GM10266 (cell line): ENCODE measurements at regions not wholly inside any gene's neighbourhood (a gene's known extent, or its start where the extent isn't known, plus 50 kb on each side); places are given as distances from the start of the nearest gene placed in this dataset.

Experiments
- DNase-seq: peaks from one replicate; pipeline ENCODE4 v3.0.0; 2012; ENCODE audit errors: extremely low spot score
- CTCF ChIP-seq: IDR thresholded peaks from 2 replicates; pipeline ENCODE4 v1.5.1; 2012; ENCODE audit warnings: mild to moderate bottlenecking, low read depth; ENCODE audit not compliant: control insufficient read depth, insufficient read depth; ENCODE audit errors: missing control alignments

GRCh38 chr6:113560908-113561307 is 296.2 kb upstream of the MARCKS start:
- DNase-seq, result no peak
- TF ChIP-seq CTCF, result no peak

GRCh38 chr6:113562248-113562647 is 294.9 kb upstream of the MARCKS start:
- DNase-seq, result no peak

GRCh38 chr6:113564371-113565171 is 292.6 kb upstream of the MARCKS start:
- TF ChIP-seq CTCF, result no peak
- no peak for DNase-seq

More at GRCh38 chr6:113562248-113562647, 294.9 kb upstream of the MARCKS start:
- TF ChIP-seq CTCF, result no peak

- DNase-seq, result no peak
- no peak for TF ChIP-seq CTCF
These were observed 291.8 kb upstream of the MARCKS start for GRCh38 chr6:113565306-113565705.

GRCh38 chr6:113570161-113570560 is 287.0 kb upstream of the MARCKS start:
- DNase-seq, result no peak
- no peak for TF ChIP-seq CTCF

- DNase-seq, result no peak
- no peak for TF ChIP-seq CTCF
These were observed 286.5 kb upstream of the MARCKS start for GRCh38 chr6:113570641-113571040.

GRCh38 chr6:113574147-113574546 is 283.0 kb upstream of the MARCKS start:
- DNase-seq, result no peak
- TF ChIP-seq CTCF, result no peak
